Right atrium auricular region (tissue), 2 donors: ENCODE measurements at regions not wholly inside any gene's neighbourhood (a gene's known extent, or its start where the extent isn't known, plus 50 kb on each side); places are given as distances from the start of the nearest gene placed in this dataset.

Source experiments
- DNase-seq: peaks from one replicate; pipeline ENCODE4 v3.0.0-alpha.2; 2019; ENCODE audit warnings: low spot score
- H3K27ac ChIP-seq, 2 donors: fragments of 200-600 bp; sonication (generic); 1 replicate in 1 of 2; 2 replicates in 1 of 2; pipeline ENCODE4 v1.5.1; 2016 to 2019
- H3K27me3 ChIP-seq, 2 donors: fragments of 200-600 bp; sonication (generic); one replicate each; pipeline versions ENCODE4 v1.5.1 to v1.6.0; 2017 to 2019
- H3K36me3 ChIP-seq: fragments of 200-600 bp; sonication (generic); one replicate; pipeline ENCODE4 v1.5.1; 2016
- H3K4me1 ChIP-seq, 2 donors: fragments of 200-600 bp; sonication (generic); one replicate each; pipeline versions ENCODE4 v1.5.1 to v1.6.0; 2017 to 2019
- H3K4me3 ChIP-seq, 2 donors: fragments of 200-600 bp; sonication (generic); 1 replicate in 1 of 2; 2 replicates in 1 of 2; pipeline ENCODE4 v1.5.1; 2017 to 2019; ENCODE audit warnings: mild to moderate bottlenecking in 1 of 2, moderate library complexity in 1 of 2
- H3K9me3 ChIP-seq, 2 donors: fragments of 200-600 bp; sonication (generic); one replicate each; pipeline ENCODE4 v1.5.1; 2019
- CTCF ChIP-seq, 2 donors: fragments of 200-600 bp; sonication (generic); IDR thresholded peaks; one replicate each; pipeline ENCODE4 v1.5.1; 2019; ENCODE audit warnings: antibody characterized with exemption in 2 of 2

GRCh38 chr1:166354406-166354805 lies 187.6 kb upstream of the FAM78B start:
- DNase-seq, result no peak
- Histone ChIP-seq H3K36me3 (no peaks in the 10 kb centered on the region), H3K4me1 (no peaks in the 10 kb centered on the region), H3K27ac (no peak overlapping the region), H3K27me3 (no peaks in the 10 kb centered on the region), H3K4me3 (no peak overlapping the region), H3K9me3 (no peaks in the 10 kb centered on the region)
- TF ChIP-seq CTCF (IDR thresholded peaks at IDR 0.05), result no peak

- no peaks in the 10 kb centered on the region for H3K4me1 ChIP-seq
- peaks cover 0 to 7% of the 10 kb centered on the region in 2 donors for H3K9me3 ChIP-seq
- no peaks in the 10 kb centered on the region for H3K27me3 ChIP-seq
- H3K36me3 ChIP-seq, result no peaks in the 10 kb centered on the region
- no peak for TF ChIP-seq CTCF (IDR thresholded peaks at IDR 0.05)
- no peak for DNase-seq
- no peak overlapping the region for H3K4me3 ChIP-seq
- H3K27ac ChIP-seq, result no peak overlapping the region
Measured at GRCh38 chr1:166365081-166365480, 198.3 kb upstream of the FAM78B start.

- Histone ChIP-seq H3K4me1 (no peaks in the 10 kb centered on the region), H3K27me3 (no peaks in the 10 kb centered on the region)
- TF ChIP-seq CTCF (IDR thresholded peaks at IDR 0.05), result no peak
Measured at GRCh38 chr1:166368030-166368429, 201.2 kb upstream of the FAM78B start.

GRCh38 chr1:166377896-166378295 lies 211.1 kb upstream of the FAM78B start:
- Histone ChIP-seq H3K4me3 (no peak overlapping the region), H3K27ac (peak overlapping the region in 1 of 2 donors; percentile 90), H3K36me3 (no peaks in the 10 kb centered on the region), H3K27me3 (no peaks in the 10 kb centered on the region), H3K9me3 (no peaks in the 10 kb centered on the region), H3K4me1 (no peaks in the 10 kb centered on the region)
- DNase-seq, result no peak
- no peak for TF ChIP-seq CTCF (IDR thresholded peaks at IDR 0.05)

More at GRCh38 chr1:166368030-166368429, 201.2 kb upstream of the FAM78B start:
- no peaks in the 10 kb centered on the region for H3K9me3 ChIP-seq
- DNase-seq, result no peak
- no peaks in the 10 kb centered on the region for H3K36me3 ChIP-seq
- no peak overlapping the region for H3K27ac ChIP-seq
- H3K4me3 ChIP-seq, result no peak overlapping the region

- peak overlapping the region; percentile 73 to 90 for H3K27ac ChIP-seq
- H3K9me3 ChIP-seq, result no peaks in the 10 kb centered on the region
Measured at GRCh38 chr1:166378805-166379204, 212.0 kb upstream of the FAM78B start.

More at GRCh38 chr1:166378805-166379204, 212.0 kb upstream of the FAM78B start:
- no peak for TF ChIP-seq CTCF (IDR thresholded peaks at IDR 0.05)
- no peak for DNase-seq
- no peak overlapping the region for H3K4me3 ChIP-seq
- H3K36me3 ChIP-seq, result no peaks in the 10 kb centered on the region
- H3K27me3 ChIP-seq, result no peaks in the 10 kb centered on the region
- H3K4me1 ChIP-seq, result no peaks in the 10 kb centered on the region
